Body of pancreas (tissue), 4 donors: ENCODE measurements at regions not wholly inside any gene's neighbourhood (a gene's known extent, or its start where the extent isn't known, plus 50 kb on each side); places are given as distances from the start of the nearest gene placed in this dataset.

Experiments
- CTCF ChIP-seq, 7 experiments: fragments of 450-650 bp in 4 of 7; fragments of 200-600 bp in 3 of 7; sonication (generic) in 3 of 7; IDR thresholded peaks; one replicate each; pipeline ENCODE4 v1.5.1; 2016 to 2019; ENCODE audit warnings: antibody characterized with exemption in 7 of 7
- POLR2A ChIP-seq, 3 donors: fragments of 450-650 bp; IDR thresholded peaks; one replicate each; pipeline ENCODE4 v1.6.1; 2016; ENCODE audit warnings: antibody characterized with exemption in 3 of 3, mild to moderate bottlenecking in 2 of 3

- TF ChIP-seq CTCF (IDR thresholded peaks at IDR 0.05) (no peak), POLR2A (IDR thresholded peaks at IDR 0.05) (no peak)
Measured at GRCh38 chr9:107735821-107736220, 246.3 kb upstream of the KLF4 start.
